ENCODE measurements at regions not wholly inside any gene's neighbourhood (a gene's known extent, or its start where the extent isn't known, plus 50 kb on each side); places are given as distances from the start of the nearest gene placed in this dataset.

DNA sequence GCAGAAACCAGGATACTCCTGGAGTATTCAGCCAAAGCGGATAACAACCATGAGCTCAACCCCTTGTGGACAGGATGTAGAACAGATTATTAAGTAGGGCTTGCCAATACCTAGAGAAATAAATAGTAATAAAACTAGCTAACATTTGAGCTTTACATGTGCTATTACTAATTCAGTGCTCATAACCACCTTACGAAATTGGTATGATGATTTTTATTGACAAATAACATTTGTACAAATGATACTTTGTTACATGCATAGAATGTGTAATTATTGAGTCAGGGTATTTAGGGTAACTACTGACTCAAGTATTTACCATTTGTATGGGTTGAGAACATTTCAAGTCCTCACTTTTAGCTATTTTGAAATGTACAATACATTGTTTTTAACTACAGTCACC lies 287.9 kb downstream of the CDC5L start:
- ATAC-seq (ENCODE audit: insufficient read depth, low read depth) (no peak), DNase-seq (no peak)
- H3K9ac ChIP-seq (ENCODE audit: low read depth, low read length) = no peak overlapping the region
- H3K27ac ChIP-seq (ENCODE audit: low read length) = no peak overlapping the region
- TF ChIP-seq, protein P1, sequence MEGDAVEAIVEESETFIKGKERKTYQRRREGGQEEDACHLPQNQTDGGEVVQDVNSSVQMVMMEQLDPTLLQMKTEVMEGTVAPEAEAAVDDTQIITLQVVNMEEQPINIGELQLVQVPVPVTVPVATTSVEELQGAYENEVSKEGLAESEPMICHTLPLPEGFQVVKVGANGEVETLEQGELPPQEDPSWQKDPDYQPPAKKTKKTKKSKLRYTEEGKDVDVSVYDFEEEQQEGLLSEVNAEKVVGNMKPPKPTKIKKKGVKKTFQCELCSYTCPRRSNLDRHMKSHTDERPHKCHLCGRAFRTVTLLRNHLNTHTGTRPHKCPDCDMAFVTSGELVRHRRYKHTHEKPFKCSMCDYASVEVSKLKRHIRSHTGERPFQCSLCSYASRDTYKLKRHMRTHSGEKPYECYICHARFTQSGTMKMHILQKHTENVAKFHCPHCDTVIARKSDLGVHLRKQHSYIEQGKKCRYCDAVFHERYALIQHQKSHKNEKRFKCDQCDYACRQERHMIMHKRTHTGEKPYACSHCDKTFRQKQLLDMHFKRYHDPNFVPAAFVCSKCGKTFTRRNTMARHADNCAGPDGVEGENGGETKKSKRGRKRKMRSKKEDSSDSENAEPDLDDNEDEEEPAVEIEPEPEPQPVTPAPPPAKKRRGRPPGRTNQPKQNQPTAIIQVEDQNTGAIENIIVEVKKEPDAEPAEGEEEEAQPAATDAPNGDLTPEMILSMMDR (IDR thresholded peaks at IDR 0.05; ENCODE audit: borderline replicate concordance, extremely low read depth, low read length, poor library complexity, severe bottlenecking) = no peak
- no peak for TF ChIP-seq EZH2 (IDR thresholded peaks at IDR 0.05; ENCODE audit: borderline replicate concordance, low read depth, low read length, severe bottlenecking)
- no peak overlapping the region for H2AFZ ChIP-seq (ENCODE audit: low read depth, low read length)
- H3K4me1 ChIP-seq (ENCODE audit: insufficient read depth, low read length) = peaks cover 7% of the 10 kb centered on the region
- H3K79me2 ChIP-seq (ENCODE audit: insufficient read depth, low read length) = no peaks in the 10 kb centered on the region
- H3K4me2 ChIP-seq (ENCODE audit: insufficient read depth, low read length) = no peak overlapping the region
- H3K9me3 ChIP-seq (ENCODE audit: insufficient read depth, low read length, severe bottlenecking) = no peaks in the 10 kb centered on the region
- H3K27me3 ChIP-seq (ENCODE audit: insufficient read depth, low read length, poor library complexity) = no peaks in the 10 kb centered on the region
- H3K36me3 ChIP-seq (ENCODE audit: insufficient read depth, low read length) = no peaks in the 10 kb centered on the region
- H4K20me1 ChIP-seq (ENCODE audit: insufficient read depth, low read length) = no peaks in the 10 kb centered on the region
- H3K4me3 ChIP-seq (ENCODE audit: low read depth in 1 of 2, low read length in 2 of 2) = no peak overlapping the region

DNA sequence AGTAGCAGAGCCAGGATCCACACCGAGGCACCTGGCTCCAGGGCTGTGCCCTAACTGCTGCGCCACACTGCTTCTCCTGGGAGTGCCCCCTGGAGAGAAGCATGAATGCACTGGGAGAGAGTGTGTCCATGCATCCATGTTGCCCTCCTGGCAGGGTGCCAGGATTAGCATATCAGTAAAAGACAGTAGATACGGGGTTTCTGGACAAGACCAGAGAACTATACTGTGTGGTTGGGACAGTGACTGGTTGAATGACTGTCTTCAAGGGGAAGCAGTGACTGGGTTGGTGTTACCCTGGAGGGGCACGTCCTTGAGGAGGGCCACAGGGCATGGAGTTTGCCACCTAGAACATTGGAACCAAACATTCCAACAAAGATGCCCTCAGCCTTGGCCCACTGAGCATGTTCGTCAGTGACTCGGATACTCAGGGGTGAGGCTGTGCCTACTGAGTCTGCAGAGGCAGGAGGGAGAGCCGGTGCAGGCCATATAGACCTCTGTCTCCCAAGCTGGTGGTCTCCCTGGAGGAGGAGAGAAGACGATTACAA lies 288.8 kb downstream of the CDC5L start:
- Histone ChIP-seq H3K4me2 (ENCODE audit: insufficient read depth, low read length) (no peak overlapping the region), H2AFZ (ENCODE audit: low read depth, low read length) (no peak overlapping the region), H4K20me1 (ENCODE audit: insufficient read depth, low read length) (no peaks in the 10 kb centered on the region), H3K9me3 (ENCODE audit: insufficient read depth, low read length, severe bottlenecking) (no peaks in the 10 kb centered on the region), H3K79me2 (ENCODE audit: insufficient read depth, low read length) (no peaks in the 10 kb centered on the region), H3K4me3 (ENCODE audit: low read depth in 1 of 2, low read length in 2 of 2) (no peak overlapping the region), H3K36me3 (ENCODE audit: insufficient read depth, low read length) (no peaks in the 10 kb centered on the region), H3K4me1 (ENCODE audit: insufficient read depth, low read length) (peaks cover 7% of the 10 kb centered on the region), H3K9ac (ENCODE audit: low read depth, low read length) (no peak overlapping the region), H3K27ac (ENCODE audit: low read length) (no peak overlapping the region), H3K27me3 (ENCODE audit: insufficient read depth, low read length, poor library complexity) (no peaks in the 10 kb centered on the region)
- TF ChIP-seq, protein P1 (IDR thresholded peaks at IDR 0.05; ENCODE audit: borderline replicate concordance, extremely low read depth, low read length, poor library complexity, severe bottlenecking) = no peak
- no peak for TF ChIP-seq EZH2 (IDR thresholded peaks at IDR 0.05; ENCODE audit: borderline replicate concordance, low read depth, low read length, severe bottlenecking)
- DNase-seq (no peak), ATAC-seq (ENCODE audit: insufficient read depth, low read depth) (no peak)

DNA sequence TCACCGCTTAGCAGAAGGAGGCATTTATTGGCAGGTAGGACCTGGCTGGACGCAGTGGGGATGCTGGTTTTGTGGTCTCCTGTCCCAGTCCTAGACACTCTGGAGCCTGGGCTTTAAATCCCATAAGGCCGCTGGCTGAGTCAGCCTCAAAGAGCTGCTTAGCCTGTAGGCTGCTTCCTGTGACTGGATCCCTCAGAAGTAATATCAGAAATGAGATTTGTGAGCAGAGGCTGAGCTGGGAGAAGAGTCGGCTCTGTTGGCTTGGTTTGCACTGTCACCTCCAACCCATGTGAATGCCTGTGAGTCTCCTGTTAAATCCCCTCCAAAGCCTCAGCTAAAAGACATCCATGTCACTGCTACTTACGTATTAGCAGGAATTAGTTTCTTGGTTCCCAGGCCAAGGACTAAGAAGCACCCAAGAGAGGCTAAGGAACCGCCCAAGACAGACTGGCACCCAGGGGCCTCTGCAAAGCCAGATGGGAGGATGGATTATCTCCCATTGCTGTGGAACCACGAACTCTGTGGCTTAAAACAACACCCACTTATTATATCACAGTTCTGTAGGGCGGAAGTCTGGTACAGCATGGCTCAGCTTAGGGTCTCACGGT lies 289.4 kb downstream of the CDC5L start:
- H3K27me3 ChIP-seq (ENCODE audit: insufficient read depth, low read length, poor library complexity) = no peaks in the 10 kb centered on the region
- H2AFZ ChIP-seq (ENCODE audit: low read depth, low read length) = no peak overlapping the region
- H3K4me3 ChIP-seq (ENCODE audit: low read depth in 1 of 2, low read length in 2 of 2) = no peak overlapping the region
- TF ChIP-seq, protein P1 (IDR thresholded peaks at IDR 0.05; ENCODE audit: borderline replicate concordance, extremely low read depth, low read length, poor library complexity, severe bottlenecking) = no peak
- TF ChIP-seq EZH2 (IDR thresholded peaks at IDR 0.05; ENCODE audit: borderline replicate concordance, low read depth, low read length, severe bottlenecking) = no peak
- no peak for DNase-seq
- no peaks in the 10 kb centered on the region for H4K20me1 ChIP-seq (ENCODE audit: insufficient read depth, low read length)
- no peak overlapping the region for H3K4me2 ChIP-seq (ENCODE audit: insufficient read depth, low read length)
- no peaks in the 10 kb centered on the region for H3K9me3 ChIP-seq (ENCODE audit: insufficient read depth, low read length, severe bottlenecking)
- no peak for ATAC-seq (ENCODE audit: insufficient read depth, low read depth)
- no peak overlapping the region for H3K9ac ChIP-seq (ENCODE audit: low read depth, low read length)
- H3K36me3 ChIP-seq (ENCODE audit: insufficient read depth, low read length) = no peaks in the 10 kb centered on the region
- H3K27ac ChIP-seq (ENCODE audit: low read length) = no peak overlapping the region
- H3K4me1 ChIP-seq (ENCODE audit: insufficient read depth, low read length) = peaks cover 7% of the 10 kb centered on the region
- H3K79me2 ChIP-seq (ENCODE audit: insufficient read depth, low read length) = no peaks in the 10 kb centered on the region
